ENCODE measurements at regions not wholly inside any gene's neighbourhood (a gene's known extent, or its start where the extent isn't known, plus 50 kb on each side); places are given as distances from the start of the nearest gene placed in this dataset.

- TF ChIP-seq CTCF (IDR thresholded peaks at IDR 0.05; ENCODE audit: low read depth, low read length), result no peak
- no peak for DNase-seq (ENCODE audit: low read depth, low spot score)
- in situ Hi-C loops (cut with HindIII; ENCODE audit: low sequenced_read_pairs), result no loop called here
- H3K4me3 ChIP-seq (ENCODE audit: low read depth, low read length), result no peak overlapping the region
Measured at GRCh38 chr12:47004634-47005033, 74.8 kb upstream of the PCED1B start.

DNA sequence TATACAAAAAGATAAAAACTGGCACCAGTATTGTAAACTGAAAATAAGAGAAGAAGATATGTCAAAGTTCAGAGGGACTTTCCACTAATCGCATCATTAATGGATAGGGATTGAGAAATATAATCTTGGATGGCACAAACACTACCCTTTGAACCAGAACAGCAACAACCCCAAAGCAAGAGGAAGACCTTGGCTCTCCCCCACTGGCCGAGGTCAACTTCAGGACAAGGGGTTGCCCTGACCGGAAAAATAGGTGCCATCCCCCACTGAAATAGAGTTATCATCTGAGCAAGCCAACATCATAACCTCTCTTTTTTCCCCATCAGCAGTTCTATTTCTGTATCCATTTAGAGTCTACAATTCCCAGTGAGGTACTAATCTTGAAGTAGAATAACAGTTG lies 72.4 kb upstream of the PCED1B start:
- DNase-seq (ENCODE audit: low read depth, low spot score), result no peak
- no peak overlapping the region for H3K4me3 ChIP-seq (ENCODE audit: low read depth, low read length)
- no peak for TF ChIP-seq CTCF (IDR thresholded peaks at IDR 0.05; ENCODE audit: low read depth, low read length)
- in situ Hi-C loops (cut with HindIII; ENCODE audit: low sequenced_read_pairs), result no loop called here

GRCh38 chr12:47012552-47012951 lies 66.9 kb upstream of the PCED1B start:
- H3K4me3 ChIP-seq (ENCODE audit: low read depth, low read length), result no peak overlapping the region
- in situ Hi-C loops (cut with HindIII; ENCODE audit: low sequenced_read_pairs), result no loop called here
- no peak for TF ChIP-seq CTCF (IDR thresholded peaks at IDR 0.05; ENCODE audit: low read depth, low read length)
- DNase-seq (ENCODE audit: low read depth, low spot score), result no peak

DNA sequence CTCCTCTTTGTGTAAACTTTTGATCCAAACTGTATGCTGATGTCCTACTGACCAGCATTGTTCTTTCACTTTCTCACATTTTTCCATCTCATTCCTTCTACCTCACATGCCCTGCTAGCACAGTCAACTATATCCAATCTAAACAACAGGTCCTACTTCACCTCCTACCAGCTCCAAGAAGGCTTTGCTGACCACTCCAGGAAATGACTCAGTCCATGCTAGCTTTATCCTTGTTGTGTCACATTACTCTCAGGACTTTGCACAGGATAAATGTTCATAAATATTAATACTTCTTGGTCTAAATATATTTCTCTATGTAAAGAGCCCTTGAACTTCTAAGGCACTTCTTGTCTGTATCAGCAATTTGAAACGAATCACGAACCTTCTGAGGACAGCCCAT lies 64.9 kb upstream of the PCED1B start:
- peak; percentile 88 for DNase-seq (ENCODE audit: low read depth, low spot score)
- no peak for TF ChIP-seq CTCF (IDR thresholded peaks at IDR 0.05; ENCODE audit: low read depth, low read length)

DNA sequence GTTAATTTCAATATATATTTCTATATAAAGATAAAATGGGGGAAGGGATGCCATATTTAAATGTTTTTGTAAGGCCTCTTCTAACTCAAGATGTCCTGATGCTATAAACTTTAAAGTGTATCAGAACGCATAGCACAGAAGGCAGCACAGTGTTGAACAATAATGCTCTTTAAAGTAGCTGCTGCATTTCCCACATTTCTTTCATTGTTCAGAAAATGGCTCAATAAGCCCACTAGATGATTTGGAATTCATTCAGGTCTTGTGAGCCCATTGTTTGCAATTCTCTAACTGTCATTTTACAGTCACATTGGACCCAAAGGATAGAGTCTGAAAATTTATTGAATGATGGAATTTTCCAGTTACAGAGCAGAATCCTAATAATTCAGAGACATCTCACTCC lies 64.0 kb upstream of the PCED1B start:
- no peak for DNase-seq (ENCODE audit: low read depth, low spot score)
- H3K4me3 ChIP-seq (ENCODE audit: low read depth, low read length), result no peak overlapping the region
- in situ Hi-C loops (cut with HindIII; ENCODE audit: low sequenced_read_pairs), result no loop called here
- no peak for TF ChIP-seq CTCF (IDR thresholded peaks at IDR 0.05; ENCODE audit: low read depth, low read length)

More for the DNA sequence above, 64.9 kb upstream of the PCED1B start:
- no peak overlapping the region for H3K4me3 ChIP-seq (ENCODE audit: low read depth, low read length)
- in situ Hi-C loops (cut with HindIII; ENCODE audit: low sequenced_read_pairs), result no loop called here

GRCh38 chr12:47017041-47017713 lies 62.2 kb upstream of the PCED1B start:
- in situ Hi-C loops (cut with HindIII; ENCODE audit: low sequenced_read_pairs), result no loop called here
- no peak for DNase-seq (ENCODE audit: low read depth, low spot score)
- no peak overlapping the region for H3K4me3 ChIP-seq (ENCODE audit: low read depth, low read length)
- no peak for TF ChIP-seq CTCF (IDR thresholded peaks at IDR 0.05; ENCODE audit: low read depth, low read length)

Measured in astrocyte of the spinal cord (primary cell).